Heart right ventricle (tissue), 16 donors: ENCODE measurements at regions not wholly inside any gene's neighbourhood (a gene's known extent, or its start where the extent isn't known, plus 50 kb on each side); places are given as distances from the start of the nearest gene placed in this dataset.
"Not testable (repeated sequence)": the region's sequence is repeated elsewhere in the genome, so short reads cannot be mapped to it uniquely, and the experiment has no call there.

Experiments
- ATAC-seq, 8 donors: fragments of 200-7000 bp; cut with Tn5 transposase; one replicate each; pipeline ENCODE4 v1.9.1; 2020; ENCODE audit warnings: mild to moderate bottlenecking in 8 of 8, moderate library complexity in 8 of 8, moderate number of reproducible peaks in 1 of 8
- DNase-seq, 2 donors: peaks; one replicate each; pipeline ENCODE4 v3.0.0-alpha.2; 2020
- H3K27ac ChIP-seq, 10 donors: fragments of 200-600 bp; sonication (generic) in 2 of 10; one replicate each; pipeline versions ENCODE4 v1.5.0 to v1.8.0; 2020 to 2022; ENCODE audit warnings: mild to moderate bottlenecking in 3 of 10
- H3K27me3 ChIP-seq, 7 donors: fragments of 200-600 bp; one replicate each; pipeline ENCODE4 v1.8.0; 2021 to 2022; ENCODE audit warnings: mild to moderate bottlenecking in 2 of 7
- H3K36me3 ChIP-seq, 9 donors: fragments of 200-600 bp; sonication (generic) in 1 of 9; one replicate each; pipeline versions ENCODE4 v1.5.0 to v1.8.0; 2020 to 2022; ENCODE audit warnings: mild to moderate bottlenecking in 2 of 9
- H3K4me1 ChIP-seq, 9 donors: fragments of 200-600 bp; sonication (generic) in 1 of 9; one replicate each; pipeline versions ENCODE4 v1.5.0 to v1.8.0; 2020 to 2022; ENCODE audit warnings: mild to moderate bottlenecking in 4 of 9
- H3K4me3 ChIP-seq, 10 donors: fragments of 200-600 bp; sonication (generic) in 2 of 10; one replicate each; pipeline versions ENCODE4 v1.5.0 to v1.8.0; 2020 to 2022; ENCODE audit warnings: mild to moderate bottlenecking in 7 of 10, moderate library complexity in 2 of 10
- H3K9me3 ChIP-seq, 11 donors: fragments of 200-600 bp in 10 of 11; sonication (generic) in 2 of 11; one replicate each; pipeline versions ENCODE4 v1.5.0 to v1.8.0; 2013 to 2022; ENCODE audit warnings: mild to moderate bottlenecking in 2 of 11, control low read depth in 1 of 11, moderate library complexity in 1 of 11
- WGBS, 2 donors: extraction: QIAGEN DNeasy Blood & Tissue Kit; methylation state at CpG; one replicate each; pipeline ENCODE4 v1.1.7; 2013; ENCODE audit warnings: inconsistent platforms in 1 of 2; 5-methylcytosine and 5-hydroxymethylcytosine counted together
- intact Hi-C, 10 donors: fragments of 100-400 bp; cut with DNase I; formaldehyde crosslinking; loops; one replicate each; pipeline versions ENCODE4 v1.11.1 to v1.14.2; 2022
- TF ChIP-seq, protein P1 (sequence below), 9 donors: fragments of 200-600 bp; sonication (generic) in 2 of 9; IDR thresholded peaks; one replicate each; pipeline versions ENCODE4 v1.5.0 to v1.8.0; 2021 to 2022; ENCODE audit warnings: antibody characterized with exemption in 9 of 9, mild to moderate bottlenecking in 5 of 9, moderate library complexity in 1 of 9
- donor health status: Arrhythmogenic right ventricular cardiomyopathy.
- donor health status: ischemic (EF 13 %, LVEDD 7.1; RV severe dilation, severe dysfunction).
- donor health status: healthy with polysubstance abuse.
- donor health status: DM: no; HTN: yes; CAD: no.
- donor health status: DM: no; HTN: no; CAD: no.
- donor health status: ischemic (EF 25% LVEDD 6.9; RV normal size, moderate dysfunction).
- donor health status: ischemic (EF 25% LVEDD 5.7; RV mildly dilated, moderate dysfunction).
- donor health status: healthy.
- donor health status: DM: yes; HTN: yes; CAD: no.
- donor health status: Ischemic cardiomyopathy.
- donor health status: ischemic (EF 35%, LVEDD 5.7; RV mildly dilated, moderate dysfunction).
- donor health status: nonischemic (EF 11% LVEDD 7.7; RV severe dilation, severe dysfunction).
- donor health status: DM: yes; HTN: yes; CAD: no.
- donor health status: PGD.
- donor health status: ischemic (EF 29% LVEDD 5.4; RV normal size, mild dysfunction).
- donor health status: nonischemic (EF 23%, LVEDD 6.1; RV moderate dilation, normal function).

DNA sequence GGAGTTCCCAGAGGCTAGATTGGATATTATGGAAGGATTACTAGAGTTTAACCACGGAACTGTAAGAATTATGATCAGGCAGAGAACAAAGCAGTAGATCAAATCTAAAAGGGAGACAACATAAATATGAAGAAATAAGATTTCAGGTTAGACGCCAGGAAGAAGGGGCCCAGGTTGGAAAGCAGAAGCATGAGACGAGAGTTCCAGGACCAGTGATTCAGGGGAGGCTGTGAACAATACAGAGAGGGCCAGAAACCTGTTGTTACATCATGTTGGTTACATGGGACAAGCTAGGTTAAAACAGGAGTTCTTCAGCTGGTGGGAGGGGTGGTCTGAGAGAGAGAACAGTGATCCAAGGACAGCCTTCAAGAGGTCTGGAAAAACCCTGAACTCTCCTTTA, 128.4 kb upstream of the MROH9 start:
- intact Hi-C loops, result no loop called here
- no peaks in the 10 kb centered on the region for H3K4me1 ChIP-seq
- no peak for ATAC-seq
- no peaks in the 10 kb centered on the region for H3K9me3 ChIP-seq
- H3K27me3 ChIP-seq, result no peaks in the 10 kb centered on the region
- TF ChIP-seq, protein P1, sequence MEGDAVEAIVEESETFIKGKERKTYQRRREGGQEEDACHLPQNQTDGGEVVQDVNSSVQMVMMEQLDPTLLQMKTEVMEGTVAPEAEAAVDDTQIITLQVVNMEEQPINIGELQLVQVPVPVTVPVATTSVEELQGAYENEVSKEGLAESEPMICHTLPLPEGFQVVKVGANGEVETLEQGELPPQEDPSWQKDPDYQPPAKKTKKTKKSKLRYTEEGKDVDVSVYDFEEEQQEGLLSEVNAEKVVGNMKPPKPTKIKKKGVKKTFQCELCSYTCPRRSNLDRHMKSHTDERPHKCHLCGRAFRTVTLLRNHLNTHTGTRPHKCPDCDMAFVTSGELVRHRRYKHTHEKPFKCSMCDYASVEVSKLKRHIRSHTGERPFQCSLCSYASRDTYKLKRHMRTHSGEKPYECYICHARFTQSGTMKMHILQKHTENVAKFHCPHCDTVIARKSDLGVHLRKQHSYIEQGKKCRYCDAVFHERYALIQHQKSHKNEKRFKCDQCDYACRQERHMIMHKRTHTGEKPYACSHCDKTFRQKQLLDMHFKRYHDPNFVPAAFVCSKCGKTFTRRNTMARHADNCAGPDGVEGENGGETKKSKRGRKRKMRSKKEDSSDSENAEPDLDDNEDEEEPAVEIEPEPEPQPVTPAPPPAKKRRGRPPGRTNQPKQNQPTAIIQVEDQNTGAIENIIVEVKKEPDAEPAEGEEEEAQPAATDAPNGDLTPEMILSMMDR (IDR thresholded peaks at IDR 0.05), result no peak
- 79 to 88% methylated on average over 3 of the region's 3 CpGs for WGBS, 2 donors
- H3K4me3 ChIP-seq, result no peak overlapping the region
- no peak overlapping the region for H3K27ac ChIP-seq
- H3K36me3 ChIP-seq, result no peaks in the 10 kb centered on the region
- no peak for DNase-seq

DNA sequence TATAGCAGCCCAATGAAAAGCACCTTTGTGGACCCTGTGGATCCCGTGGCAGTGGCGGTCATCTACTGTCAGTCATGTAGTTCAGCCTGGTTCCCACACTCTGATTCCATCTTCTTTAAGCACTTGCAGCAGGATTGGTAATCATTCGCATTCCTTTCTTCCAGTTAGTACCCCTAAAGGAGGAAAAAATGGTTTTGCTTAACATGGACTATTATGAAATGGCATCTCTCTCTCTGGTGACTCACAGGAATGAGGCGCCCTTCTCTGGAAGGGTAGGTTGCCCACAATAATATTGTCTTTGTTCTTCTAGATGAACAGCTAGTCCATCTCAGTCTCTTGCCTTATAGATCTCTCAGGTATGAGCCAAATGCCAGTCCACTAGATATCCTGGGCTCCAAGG, 127.9 kb upstream of the MROH9 start:
- intact Hi-C loops, result no loop called here
- H3K9me3 ChIP-seq, result no peaks in the 10 kb centered on the region
- 87 to 90% methylated on average over 4 of the region's 4 CpGs for WGBS, 2 donors
- H3K27ac ChIP-seq, result no peak overlapping the region
- no peaks in the 10 kb centered on the region for H3K4me1 ChIP-seq
- H3K4me3 ChIP-seq, result no peak overlapping the region
- H3K27me3 ChIP-seq, result no peaks in the 10 kb centered on the region
- TF ChIP-seq, protein P1 (IDR thresholded peaks at IDR 0.05), result no peak
- no peak for DNase-seq
- ATAC-seq, result no peak
- no peaks in the 10 kb centered on the region for H3K36me3 ChIP-seq

DNA sequence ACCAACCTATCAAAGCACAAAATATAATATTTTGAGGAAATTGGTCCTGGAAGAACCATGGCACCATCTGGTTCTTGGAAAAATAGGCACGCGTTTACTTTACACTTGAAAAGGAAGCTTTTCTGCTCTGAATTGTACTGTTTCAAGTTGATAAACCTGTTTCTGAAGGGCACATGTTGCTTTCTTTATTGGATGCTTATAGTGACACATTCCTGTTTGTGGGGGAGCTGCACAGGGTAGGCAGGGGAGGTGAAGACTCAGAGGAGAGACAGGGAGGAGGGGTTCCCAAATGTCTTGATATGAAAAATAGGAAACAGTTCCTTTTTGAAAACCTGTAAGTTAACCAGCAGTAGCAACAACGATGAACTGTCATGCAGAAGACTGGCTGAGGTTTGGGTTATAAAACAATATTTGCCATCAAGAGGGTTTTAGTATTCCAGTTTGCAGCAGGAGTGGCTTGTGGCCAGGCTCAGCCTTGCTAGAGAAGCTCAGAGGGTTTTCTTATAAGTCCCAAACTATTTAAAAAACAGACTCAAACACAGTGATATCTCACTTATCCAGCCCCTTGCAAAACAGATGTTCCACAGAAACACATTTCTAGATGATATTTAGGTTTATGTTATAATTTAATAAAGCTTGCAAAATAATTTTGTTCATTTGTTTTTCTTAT, 127.0 kb upstream of the MROH9 start:
- H3K27ac ChIP-seq, result no peak overlapping the region

GRCh38 chr1:170811013-170811412, 124.3 kb upstream of the MROH9 start:
- DNase-seq, H3K4me3 ChIP-seq, H3K36me3 ChIP-seq, H3K4me1 ChIP-seq, H3K27ac ChIP-seq, H3K9me3 ChIP-seq, H3K27me3 ChIP-seq, intact Hi-C loops, ATAC-seq: not testable (repeated sequence)
- 78 to 81% methylated on average over 7 of the region's 7 CpGs for WGBS, 2 donors

More for the DNA sequence above, 127.0 kb upstream of the MROH9 start:
- WGBS, 2 donors, result 76 to 88% methylated on average over 3 of the region's 3 CpGs
- intact Hi-C loops, result no loop called here
- Histone ChIP-seq H3K4me1 (no peaks in the 10 kb centered on the region), H3K4me3 (no peak overlapping the region), H3K27me3 (no peaks in the 10 kb centered on the region), H3K36me3 (no peaks in the 10 kb centered on the region), H3K9me3 (no peaks in the 10 kb centered on the region)
- TF ChIP-seq, protein P1 (IDR thresholded peaks at IDR 0.05), result no peak
- ATAC-seq, result no peak
- no peak for DNase-seq

- 69 to 79% methylated on average over 2 of the region's 2 CpGs for WGBS, 2 donors
- DNase-seq, result no peak
- intact Hi-C loops, result no loop called here
Observed at GRCh38 chr1:170819781-170820180, 115.6 kb upstream of the MROH9 start.

More at GRCh38 chr1:170819781-170820180, 115.6 kb upstream of the MROH9 start:
- H3K4me3 ChIP-seq, result no peak overlapping the region
- ATAC-seq, result no peak
- H3K4me1 ChIP-seq, result peaks cover 0 to 10% (median 0%) of the 10 kb centered on the region in 9 donors
- no peaks in the 10 kb centered on the region for H3K36me3 ChIP-seq
- H3K9me3 ChIP-seq, result peaks cover 0 to 7% (median 0%) of the 10 kb centered on the region in 11 donors
- H3K27me3 ChIP-seq, result no peaks in the 10 kb centered on the region
- TF ChIP-seq, protein P1 (IDR thresholded peaks at IDR 0.05), result no peak
- H3K27ac ChIP-seq, result no peak overlapping the region
